Thyroid gland (tissue), 4 donors: ENCODE measurements at regions not wholly inside any gene's neighbourhood (a gene's known extent, or its start where the extent isn't known, plus 50 kb on each side); places are given as distances from the start of the nearest gene placed in this dataset.
"Not testable (repeated sequence)": the region's sequence is repeated elsewhere in the genome, so short reads cannot be mapped to it uniquely, and the experiment has no call there.

Source experiments
- POLR2A ChIP-seq, 2 donors: fragments of 450-650 bp; IDR thresholded peaks; one replicate each; pipeline ENCODE4 v1.6.1; 2017; ENCODE audit warnings: antibody characterized with exemption in 2 of 2, mild to moderate bottlenecking in 2 of 2, moderate library complexity in 1 of 2
- TF ChIP-seq, protein P1 (sequence below), 6 experiments: fragments of 200-600 bp in 3 of 6; fragments of 450-650 bp in 3 of 6; sonication (generic) in 3 of 6; IDR thresholded peaks; one replicate each; pipeline ENCODE4 v1.5.1; 2016 to 2019; ENCODE audit warnings: antibody characterized with exemption in 6 of 6, mild to moderate bottlenecking in 2 of 6, inconsistent platforms in 1 of 6, moderate library complexity in 1 of 6

- TF ChIP-seq POLR2A (IDR thresholded peaks at IDR 0.05) = not testable (repeated sequence)
- TF ChIP-seq, protein P1, sequence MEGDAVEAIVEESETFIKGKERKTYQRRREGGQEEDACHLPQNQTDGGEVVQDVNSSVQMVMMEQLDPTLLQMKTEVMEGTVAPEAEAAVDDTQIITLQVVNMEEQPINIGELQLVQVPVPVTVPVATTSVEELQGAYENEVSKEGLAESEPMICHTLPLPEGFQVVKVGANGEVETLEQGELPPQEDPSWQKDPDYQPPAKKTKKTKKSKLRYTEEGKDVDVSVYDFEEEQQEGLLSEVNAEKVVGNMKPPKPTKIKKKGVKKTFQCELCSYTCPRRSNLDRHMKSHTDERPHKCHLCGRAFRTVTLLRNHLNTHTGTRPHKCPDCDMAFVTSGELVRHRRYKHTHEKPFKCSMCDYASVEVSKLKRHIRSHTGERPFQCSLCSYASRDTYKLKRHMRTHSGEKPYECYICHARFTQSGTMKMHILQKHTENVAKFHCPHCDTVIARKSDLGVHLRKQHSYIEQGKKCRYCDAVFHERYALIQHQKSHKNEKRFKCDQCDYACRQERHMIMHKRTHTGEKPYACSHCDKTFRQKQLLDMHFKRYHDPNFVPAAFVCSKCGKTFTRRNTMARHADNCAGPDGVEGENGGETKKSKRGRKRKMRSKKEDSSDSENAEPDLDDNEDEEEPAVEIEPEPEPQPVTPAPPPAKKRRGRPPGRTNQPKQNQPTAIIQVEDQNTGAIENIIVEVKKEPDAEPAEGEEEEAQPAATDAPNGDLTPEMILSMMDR (IDR thresholded peaks at IDR 0.05) = not testable (repeated sequence)
Observed at GRCh38 chr13:61205898-61206297, 209.8 kb downstream of the PCDH20 start.
